ENCODE measurements at regions not wholly inside any gene's neighbourhood (a gene's known extent, or its start where the extent isn't known, plus 50 kb on each side); places are given as distances from the start of the nearest gene placed in this dataset.
"Not testable (repeated sequence)": the region's sequence is repeated elsewhere in the genome, so short reads cannot be mapped to it uniquely, and the experiment has no call there.

- ATAC-seq (ENCODE audit: low read depth) (no peak), DNase-seq (ENCODE audit: low spot score) (no peak)
- H3K4me3 ChIP-seq (ENCODE audit: severe bottlenecking) = no peak overlapping the region
Observed at GRCh38 chrX:125219852-125220251, 99.8 kb upstream of the TEX13C start.

DNA sequence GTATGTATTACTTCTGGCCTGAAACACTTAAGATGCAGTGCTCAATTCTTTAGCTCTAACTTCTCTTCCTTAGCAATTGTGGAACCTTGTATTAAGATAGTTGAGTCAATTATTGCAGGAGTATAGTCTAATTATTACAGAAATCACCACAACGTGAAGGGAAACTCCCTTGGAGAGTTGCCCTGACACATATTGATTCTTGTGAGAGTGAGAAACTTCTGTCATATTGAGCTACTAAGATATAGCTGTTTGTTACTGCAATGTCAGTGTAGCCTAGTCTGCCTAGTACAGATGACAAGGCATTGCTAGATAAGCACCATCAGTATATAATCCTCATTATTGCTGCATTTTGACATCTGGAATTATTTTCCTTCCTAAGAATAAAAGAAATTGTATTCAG lies 82.7 kb upstream of the TEX13C start:
- no peak for ATAC-seq (ENCODE audit: low read depth)
- no peaks in the 10 kb centered on the region for H3K27me3 ChIP-seq (ENCODE audit: insufficient read depth, poor library complexity, severe bottlenecking)
- TF ChIP-seq, protein P1, sequence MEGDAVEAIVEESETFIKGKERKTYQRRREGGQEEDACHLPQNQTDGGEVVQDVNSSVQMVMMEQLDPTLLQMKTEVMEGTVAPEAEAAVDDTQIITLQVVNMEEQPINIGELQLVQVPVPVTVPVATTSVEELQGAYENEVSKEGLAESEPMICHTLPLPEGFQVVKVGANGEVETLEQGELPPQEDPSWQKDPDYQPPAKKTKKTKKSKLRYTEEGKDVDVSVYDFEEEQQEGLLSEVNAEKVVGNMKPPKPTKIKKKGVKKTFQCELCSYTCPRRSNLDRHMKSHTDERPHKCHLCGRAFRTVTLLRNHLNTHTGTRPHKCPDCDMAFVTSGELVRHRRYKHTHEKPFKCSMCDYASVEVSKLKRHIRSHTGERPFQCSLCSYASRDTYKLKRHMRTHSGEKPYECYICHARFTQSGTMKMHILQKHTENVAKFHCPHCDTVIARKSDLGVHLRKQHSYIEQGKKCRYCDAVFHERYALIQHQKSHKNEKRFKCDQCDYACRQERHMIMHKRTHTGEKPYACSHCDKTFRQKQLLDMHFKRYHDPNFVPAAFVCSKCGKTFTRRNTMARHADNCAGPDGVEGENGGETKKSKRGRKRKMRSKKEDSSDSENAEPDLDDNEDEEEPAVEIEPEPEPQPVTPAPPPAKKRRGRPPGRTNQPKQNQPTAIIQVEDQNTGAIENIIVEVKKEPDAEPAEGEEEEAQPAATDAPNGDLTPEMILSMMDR (IDR thresholded peaks at IDR 0.05; ENCODE audit: poor library complexity, severe bottlenecking) = no peak

More at GRCh38 chrX:125219852-125220251, 99.8 kb upstream of the TEX13C start:
- H3K9me3 ChIP-seq (ENCODE audit: severe bottlenecking) = no peaks in the 10 kb centered on the region
- no peaks in the 10 kb centered on the region for H3K27me3 ChIP-seq (ENCODE audit: insufficient read depth, poor library complexity, severe bottlenecking)
- H3K27ac ChIP-seq (ENCODE audit: poor library complexity, severe bottlenecking) = no peak overlapping the region
- no peaks in the 10 kb centered on the region for H3K36me3 ChIP-seq (ENCODE audit: low read depth)
- TF ChIP-seq, protein P1 (IDR thresholded peaks at IDR 0.05; ENCODE audit: poor library complexity, severe bottlenecking) = no peak
- H3K4me1 ChIP-seq (ENCODE audit: insufficient read depth, poor library complexity, severe bottlenecking) = no peaks in the 10 kb centered on the region

GRCh38 chrX:125248931-125249330 lies 70.7 kb upstream of the TEX13C start:
- Histone ChIP-seq H3K4me3 (ENCODE audit: severe bottlenecking) (no peak overlapping the region), H3K4me1 (ENCODE audit: insufficient read depth, poor library complexity, severe bottlenecking) (no peaks in the 10 kb centered on the region)

More for the DNA sequence above, 82.7 kb upstream of the TEX13C start:
- no peaks in the 10 kb centered on the region for H3K4me1 ChIP-seq (ENCODE audit: insufficient read depth, poor library complexity, severe bottlenecking)
- H3K9me3 ChIP-seq (ENCODE audit: severe bottlenecking) = no peaks in the 10 kb centered on the region
- H3K36me3 ChIP-seq (ENCODE audit: low read depth) = no peaks in the 10 kb centered on the region
- no peak overlapping the region for H3K27ac ChIP-seq (ENCODE audit: poor library complexity, severe bottlenecking)
- no peak for DNase-seq (ENCODE audit: low spot score)
- H3K4me3 ChIP-seq (ENCODE audit: severe bottlenecking) = no peak overlapping the region

GRCh38 chrX:125255759-125256158 lies 63.9 kb upstream of the TEX13C start:
- H3K36me3 ChIP-seq (ENCODE audit: low read depth); DNase-seq (ENCODE audit: low spot score); ATAC-seq (ENCODE audit: low read depth); H3K4me1 ChIP-seq (ENCODE audit: insufficient read depth, poor library complexity, severe bottlenecking); H3K27ac ChIP-seq (ENCODE audit: poor library complexity, severe bottlenecking); H3K9me3 ChIP-seq (ENCODE audit: severe bottlenecking); H3K4me3 ChIP-seq (ENCODE audit: severe bottlenecking); H3K27me3 ChIP-seq (ENCODE audit: insufficient read depth, poor library complexity, severe bottlenecking): not testable (repeated sequence)

More at GRCh38 chrX:125248931-125249330, 70.7 kb upstream of the TEX13C start:
- DNase-seq (ENCODE audit: low spot score) (no peak), ATAC-seq (ENCODE audit: low read depth) (no peak)
- TF ChIP-seq, protein P1 (IDR thresholded peaks at IDR 0.05; ENCODE audit: poor library complexity, severe bottlenecking) = no peak
- H3K27ac ChIP-seq (ENCODE audit: poor library complexity, severe bottlenecking) = no peak overlapping the region
- no peaks in the 10 kb centered on the region for H3K36me3 ChIP-seq (ENCODE audit: low read depth)
- no peaks in the 10 kb centered on the region for H3K9me3 ChIP-seq (ENCODE audit: severe bottlenecking)
- H3K27me3 ChIP-seq (ENCODE audit: insufficient read depth, poor library complexity, severe bottlenecking) = no peaks in the 10 kb centered on the region

DNA sequence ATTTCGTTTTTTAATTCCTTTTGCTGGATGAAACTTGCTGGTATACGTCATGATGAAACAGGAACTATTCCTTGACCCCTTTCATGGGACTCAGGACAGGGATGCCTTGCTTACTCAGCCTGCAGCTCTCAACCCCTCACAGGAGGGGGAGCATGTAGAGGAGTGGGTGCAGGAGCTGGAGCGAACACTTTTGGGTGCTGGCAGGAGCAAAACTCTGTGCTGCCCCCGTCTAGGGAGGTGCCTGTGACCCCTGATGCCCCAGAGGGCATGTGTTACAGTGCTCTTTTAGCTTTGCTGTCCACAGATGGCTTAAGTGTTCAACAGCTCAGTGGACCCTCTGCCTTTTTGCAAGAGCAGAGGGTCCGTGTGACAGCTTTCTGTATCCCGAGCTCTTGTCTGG lies 56.8 kb upstream of the TEX13C start:
- ATAC-seq (ENCODE audit: low read depth) (no peak), DNase-seq (ENCODE audit: low spot score) (no peak)
- Histone ChIP-seq H3K27ac (ENCODE audit: poor library complexity, severe bottlenecking) (no peak overlapping the region), H3K36me3 (ENCODE audit: low read depth) (no peaks in the 10 kb centered on the region), H3K4me3 (ENCODE audit: severe bottlenecking) (no peak overlapping the region), H3K4me1 (ENCODE audit: insufficient read depth, poor library complexity, severe bottlenecking) (no peaks in the 10 kb centered on the region), H3K27me3 (ENCODE audit: insufficient read depth, poor library complexity, severe bottlenecking) (no peaks in the 10 kb centered on the region), H3K9me3 (ENCODE audit: severe bottlenecking) (no peaks in the 10 kb centered on the region)
- TF ChIP-seq, protein P1 (IDR thresholded peaks at IDR 0.05; ENCODE audit: poor library complexity, severe bottlenecking) = no peak
